Activated CD4-positive, alpha-beta T cell treated with anti-CD3 and anti-CD28 coated beads for 36 hours (primary cell): ENCODE measurements at regions not wholly inside any gene's neighbourhood (a gene's known extent, or its start where the extent isn't known, plus 50 kb on each side); places are given as distances from the start of the nearest gene placed in this dataset.

Experiments used
- ATAC-seq: fragments of 200-7000 bp; cut with Tn5 transposase; one replicate; pipeline ENCODE4 v1.10.0; 2021; ENCODE audit warnings: mild to moderate bottlenecking, moderate library complexity
- CTCF ChIA-PET: fragments of 350-600 bp; sonication (Branson Sonifier 250); formaldehyde crosslinking; loops from one replicate; lab custom pipeline; 2021; ENCODE audit warnings: antibody characterized with exemption; lab: Charles Lee
- POLR2A ChIA-PET: fragments of 350-600 bp; sonication (Branson Sonifier 250); formaldehyde crosslinking; loops from one replicate; lab custom pipeline; 2021; ENCODE audit warnings: antibody characterized with exemption, inconsistent platforms; lab: Charles Lee
- DNase-seq: peaks from one replicate; pipeline ENCODE4 v3.0.0-alpha.2; 2020
- H3K27ac Mint-ChIP-seq: one replicate; pipeline ENCODE4 v1.8.0; 2021; ENCODE audit warnings: mixed read lengths
- H3K27me3 Mint-ChIP-seq: one replicate; pipeline ENCODE4 v1.8.0; 2021; ENCODE audit warnings: mixed read lengths
- H3K36me3 Mint-ChIP-seq: one replicate; pipeline ENCODE4 v1.8.0; 2021; ENCODE audit warnings: low read depth, mixed read lengths
- H3K4me1 Mint-ChIP-seq: one replicate; pipeline ENCODE4 v1.8.0; 2021; ENCODE audit warnings: mixed read lengths
- H3K4me3 Mint-ChIP-seq: one replicate; pipeline ENCODE4 v1.8.0; 2021; ENCODE audit warnings: mild to moderate bottlenecking, moderate library complexity, mixed read lengths
- H3K9me3 Mint-ChIP-seq: one replicate; pipeline ENCODE4 v1.8.0; 2021; ENCODE audit warnings: low read depth, mixed read lengths
- intact Hi-C, 2 experiments: fragments of 100-400 bp; cut with DNase I in 1 of 2; cut with micrococcal nuclease in 1 of 2; formaldehyde crosslinking; loops; one replicate each; pipeline versions ENCODE4 v1.14.2 to v1.15.1; 2022 to 2024; cut with DNase I, micrococcal nuclease

DNA sequence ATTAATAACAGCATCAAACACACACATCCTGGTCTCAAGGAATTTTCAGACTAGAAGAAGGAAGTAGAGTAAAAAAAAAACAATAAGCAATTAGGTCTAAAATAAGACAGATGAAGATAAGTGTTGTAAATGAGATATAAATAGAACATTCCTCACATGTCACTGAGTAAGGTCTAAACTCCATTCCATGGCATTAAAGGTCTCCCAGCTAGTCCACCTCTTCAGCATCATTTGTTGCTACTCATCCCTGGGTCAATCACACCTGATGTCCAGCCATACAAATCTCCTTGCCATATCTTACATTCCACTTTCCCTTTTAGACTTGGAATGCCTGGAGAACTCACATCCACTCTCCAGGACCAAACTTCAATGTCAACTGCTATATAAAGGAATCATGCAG, 214.1 kb upstream of the KLF4 start:
- no peak overlapping the region for H3K4me3 Mint-ChIP-seq
- intact Hi-C loops = no loop called here
- POLR2A ChIA-PET = no interaction called here
- H3K36me3 Mint-ChIP-seq = no peaks in the 10 kb centered on the region
- DNase-seq = no peak
- peaks cover 2% of the 10 kb centered on the region for H3K27me3 Mint-ChIP-seq
- no peaks in the 10 kb centered on the region for H3K4me1 Mint-ChIP-seq
- no peak for ATAC-seq
- CTCF ChIA-PET = no interaction called here
- H3K9me3 Mint-ChIP-seq = no peaks in the 10 kb centered on the region
- H3K27ac Mint-ChIP-seq = no peak overlapping the region

DNA sequence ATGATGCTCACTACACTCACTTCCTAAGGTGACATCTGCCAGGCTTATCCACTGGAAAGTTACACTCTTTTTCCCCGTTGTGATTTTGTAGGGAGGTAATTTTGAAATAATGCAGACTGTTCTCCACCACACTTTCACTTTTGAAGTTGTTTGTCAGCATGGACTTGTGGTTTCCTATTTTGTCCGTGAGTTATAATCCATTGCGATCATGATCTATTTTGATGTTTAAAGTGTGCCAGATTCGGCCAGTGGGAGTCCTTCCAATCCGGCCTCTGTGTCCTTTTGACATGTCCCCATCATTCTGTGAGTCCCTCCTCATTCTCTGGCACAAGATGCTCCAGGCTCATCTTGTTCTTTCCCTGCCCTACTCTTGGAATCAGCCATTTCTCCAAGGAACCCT, 211.3 kb upstream of the KLF4 start:
- no peak for DNase-seq
- no peaks in the 10 kb centered on the region for H3K9me3 Mint-ChIP-seq
- no peak overlapping the region for H3K27ac Mint-ChIP-seq
- intact Hi-C loops = no loop called here
- peaks cover 4% of the 10 kb centered on the region for H3K27me3 Mint-ChIP-seq
- CTCF ChIA-PET = no interaction called here
- ATAC-seq = no peak
- no peak overlapping the region for H3K4me3 Mint-ChIP-seq
- POLR2A ChIA-PET = no interaction called here
- no peaks in the 10 kb centered on the region for H3K4me1 Mint-ChIP-seq
- no peaks in the 10 kb centered on the region for H3K36me3 Mint-ChIP-seq

DNA sequence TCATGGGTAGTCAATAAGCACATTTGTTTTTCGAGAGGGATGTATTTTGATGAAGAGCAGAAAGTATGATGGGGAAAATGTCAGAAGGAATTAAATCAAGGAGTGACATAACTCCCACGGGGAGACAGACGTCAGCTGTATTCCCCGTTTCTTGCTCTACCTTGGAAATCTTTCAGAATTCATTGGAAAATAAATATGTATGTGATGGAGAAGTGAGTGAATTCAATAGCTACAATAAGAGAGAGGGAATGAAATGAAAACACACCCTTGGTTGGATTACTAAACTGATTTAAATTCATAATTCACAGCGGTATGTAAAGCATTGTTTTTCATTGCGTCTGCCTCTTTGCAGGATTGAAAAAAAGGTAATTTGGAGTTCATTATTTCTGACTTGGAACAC, 209.7 kb upstream of the KLF4 start:
- intact Hi-C loops = no loop called here
- Mint-ChIP-seq H3K36me3 (no peaks in the 10 kb centered on the region), H3K27ac (no peak overlapping the region), H3K9me3 (no peaks in the 10 kb centered on the region), H3K4me3 (no peak overlapping the region), H3K27me3 (peaks cover 4% of the 10 kb centered on the region), H3K4me1 (no peaks in the 10 kb centered on the region)
- ATAC-seq (no peak), DNase-seq (no peak)
- ChIA-PET POLR2A (no interaction called here), CTCF (no interaction called here)

DNA sequence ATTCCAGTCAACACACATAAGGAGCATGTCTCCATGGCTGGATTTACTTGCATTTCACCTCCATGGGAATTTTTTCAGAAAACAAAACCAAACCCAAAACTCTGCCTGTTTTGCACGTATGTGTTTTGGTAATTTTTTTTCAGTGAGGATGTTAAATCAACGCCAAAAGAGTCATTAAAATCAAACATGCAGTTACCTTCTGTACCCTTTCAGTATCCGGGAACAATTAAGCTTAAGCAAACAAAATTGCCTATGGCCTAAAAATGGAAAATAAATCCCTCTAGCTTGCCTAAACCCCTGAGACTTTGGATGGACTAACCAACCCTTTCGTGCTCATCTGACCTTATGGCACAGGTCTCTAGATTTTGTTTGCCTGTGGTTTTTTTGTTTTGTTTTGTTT, 209.2 kb upstream of the KLF4 start:
- intact Hi-C loops = no loop called here
- H3K27me3 Mint-ChIP-seq = peaks cover 4% of the 10 kb centered on the region
- ATAC-seq (no peak), DNase-seq (no peak)
- POLR2A ChIA-PET = no interaction called here
- CTCF ChIA-PET = no interaction called here
- H3K4me3 Mint-ChIP-seq = no peak overlapping the region
- no peaks in the 10 kb centered on the region for H3K36me3 Mint-ChIP-seq
- no peaks in the 10 kb centered on the region for H3K9me3 Mint-ChIP-seq
- no peak overlapping the region for H3K27ac Mint-ChIP-seq
- H3K4me1 Mint-ChIP-seq = no peaks in the 10 kb centered on the region

DNA sequence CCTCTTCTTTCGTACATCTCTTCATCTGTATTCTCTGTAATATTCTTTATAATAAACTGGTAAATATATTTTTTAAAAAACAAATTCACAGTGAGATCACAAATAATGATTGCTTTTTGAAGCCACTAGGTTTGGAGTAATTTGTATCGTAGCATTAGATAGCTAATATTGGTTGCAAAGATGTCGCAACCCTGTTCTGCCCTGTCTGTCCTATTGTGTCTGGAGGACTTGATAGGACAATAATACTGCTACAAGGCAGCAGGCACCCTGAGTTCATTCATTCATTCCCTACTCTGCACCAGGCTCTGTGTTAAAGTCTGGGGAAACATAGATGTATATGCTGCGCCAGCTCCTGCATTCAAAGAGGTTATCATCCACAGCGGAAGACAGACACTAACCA, 206.7 kb upstream of the KLF4 start:
- Mint-ChIP-seq H3K9me3 (no peaks in the 10 kb centered on the region), H3K4me1 (no peaks in the 10 kb centered on the region), H3K36me3 (no peaks in the 10 kb centered on the region), H3K27me3 (peaks cover 2% of the 10 kb centered on the region), H3K4me3 (no peak overlapping the region), H3K27ac (no peak overlapping the region)
- POLR2A ChIA-PET = interaction anchor here (0.6 kb wide), 1 partner anchor 1275 kb away, joined by 3 read pairs; no protein-coding TSS in a partner anchor
- ATAC-seq (no peak), DNase-seq (no peak)
- CTCF ChIA-PET = interaction anchor here (0.6 kb wide), 1 partner anchor 563 kb away, joined by 3 read pairs; no protein-coding TSS in a partner anchor
- intact Hi-C loops = no loop called here

DNA sequence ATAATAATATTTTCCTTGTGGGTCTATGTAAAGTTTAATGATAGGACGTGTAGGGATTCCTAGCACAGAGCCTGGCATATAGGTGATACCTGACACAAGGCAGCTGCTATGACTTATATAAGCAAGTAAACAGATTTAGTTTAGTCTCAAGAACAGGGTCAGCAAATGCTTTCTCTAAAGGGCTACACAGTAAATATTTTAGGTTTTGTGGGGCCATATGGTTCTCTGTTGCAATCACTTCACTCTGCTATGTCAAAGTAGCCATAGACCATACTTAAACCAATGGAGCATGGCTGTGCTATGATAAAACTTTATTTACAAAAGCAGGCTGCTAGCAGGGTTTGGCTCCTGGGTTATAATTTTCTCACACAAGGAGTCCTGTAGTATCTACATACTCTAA, 204.8 kb upstream of the KLF4 start:
- POLR2A ChIA-PET = no interaction called here
- Mint-ChIP-seq H3K9me3 (no peaks in the 10 kb centered on the region), H3K4me1 (no peaks in the 10 kb centered on the region), H3K27me3 (peaks cover 2% of the 10 kb centered on the region), H3K4me3 (no peak overlapping the region), H3K36me3 (no peaks in the 10 kb centered on the region), H3K27ac (no peak overlapping the region)
- CTCF ChIA-PET = no interaction called here
- intact Hi-C loops = no loop called here
- no peak for ATAC-seq
- DNase-seq = no peak

DNA sequence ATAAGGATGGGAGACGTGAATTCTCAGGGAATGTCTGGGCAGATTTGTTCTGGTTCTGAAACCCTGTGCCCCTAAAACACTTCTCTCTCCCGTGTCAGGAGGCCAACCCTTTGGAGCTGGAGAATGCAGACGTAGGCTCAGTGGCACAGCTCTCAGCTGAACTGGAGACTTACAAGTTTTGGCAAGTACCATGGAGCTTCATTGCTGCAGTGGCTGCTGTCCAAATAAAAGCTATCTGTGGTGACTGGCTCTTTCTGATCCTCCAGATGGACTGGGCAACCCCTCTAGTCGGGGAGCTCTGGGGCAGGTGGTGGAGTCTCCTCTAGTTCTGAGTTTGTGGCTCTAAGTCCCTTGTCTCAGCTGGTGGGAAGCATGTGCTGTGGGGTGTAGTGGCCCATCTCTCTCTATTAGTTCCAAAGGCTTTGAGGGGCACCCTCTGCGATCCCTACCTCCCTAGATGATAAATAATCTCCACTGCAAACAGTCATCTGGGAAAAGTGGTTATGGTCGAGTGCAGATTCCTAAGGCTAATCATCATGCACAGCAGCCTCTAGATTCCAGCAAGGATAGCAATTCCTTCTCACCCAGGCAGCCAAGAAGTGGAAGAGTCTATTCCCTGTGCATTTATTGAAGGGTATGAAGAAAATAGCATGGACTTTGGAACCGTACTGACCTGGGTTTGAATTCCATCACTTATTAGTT, 204.2 kb upstream of the KLF4 start:
- ATAC-seq (no peak), DNase-seq (no peak)
- no peaks in the 10 kb centered on the region for H3K36me3 Mint-ChIP-seq
- intact Hi-C loops = no loop called here
- H3K9me3 Mint-ChIP-seq = no peaks in the 10 kb centered on the region
- H3K4me3 Mint-ChIP-seq = no peak overlapping the region
- H3K4me1 Mint-ChIP-seq = no peaks in the 10 kb centered on the region
- CTCF ChIA-PET = no interaction called here
- no peak overlapping the region for H3K27ac Mint-ChIP-seq
- H3K27me3 Mint-ChIP-seq = peaks cover 2% of the 10 kb centered on the region
- POLR2A ChIA-PET = no interaction called here

DNA sequence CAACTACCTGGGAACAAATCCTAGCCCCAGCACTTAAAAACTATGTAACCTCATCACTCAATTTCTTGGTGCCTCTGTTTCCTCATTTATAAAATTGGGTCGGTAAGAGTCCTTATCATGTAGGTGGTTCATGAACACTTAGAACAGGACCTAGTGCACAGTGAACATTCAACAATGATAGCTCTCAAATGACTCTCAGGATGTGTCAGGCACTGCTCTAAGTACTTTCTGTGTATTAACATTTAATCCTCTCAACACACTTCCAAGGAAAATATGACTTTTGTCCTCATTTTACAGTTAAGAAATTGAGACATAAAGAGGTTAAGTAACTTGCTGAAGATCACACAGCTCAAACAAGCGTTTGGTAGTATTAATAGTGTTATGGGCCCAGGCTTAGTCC, 202.1 kb upstream of the KLF4 start:
- peaks cover 3% of the 10 kb centered on the region for H3K27me3 Mint-ChIP-seq
- intact Hi-C loops = no loop called here
- no peaks in the 10 kb centered on the region for H3K9me3 Mint-ChIP-seq
- DNase-seq (no peak), ATAC-seq (no peak)
- ChIA-PET CTCF (no interaction called here), POLR2A (no interaction called here)
- H3K4me1 Mint-ChIP-seq = no peaks in the 10 kb centered on the region
- no peak overlapping the region for H3K4me3 Mint-ChIP-seq
- H3K36me3 Mint-ChIP-seq = no peaks in the 10 kb centered on the region
- H3K27ac Mint-ChIP-seq = no peak overlapping the region

DNA sequence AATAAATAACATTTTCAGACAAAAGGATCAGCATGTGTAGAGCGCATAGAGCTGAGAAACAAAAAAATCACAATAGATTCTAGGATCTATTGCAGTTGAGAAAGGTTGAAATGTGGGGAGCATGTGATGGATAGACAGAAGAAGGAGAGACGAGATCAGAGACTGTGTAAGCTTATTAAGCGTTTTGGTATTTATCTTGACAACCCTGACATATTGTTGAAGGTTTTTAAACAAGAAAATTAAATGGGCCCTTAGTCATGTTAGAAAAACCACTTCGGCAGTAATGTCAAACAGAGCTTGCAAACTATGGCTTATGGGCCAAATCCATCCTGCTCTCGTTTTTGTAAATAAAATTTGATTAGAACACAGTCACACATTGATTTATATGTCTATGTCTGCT, 200.5 kb upstream of the KLF4 start:
- Mint-ChIP-seq H3K4me3 (no peak overlapping the region), H3K4me1 (no peaks in the 10 kb centered on the region), H3K36me3 (no peaks in the 10 kb centered on the region), H3K27me3 (peaks cover 3% of the 10 kb centered on the region), H3K9me3 (no peaks in the 10 kb centered on the region), H3K27ac (no peak overlapping the region)
- ATAC-seq (no peak), DNase-seq (no peak)
- ChIA-PET POLR2A (no interaction called here), CTCF (interaction anchor here (0.6 kb wide), 1 partner anchor 14 kb away, joined by 3 read pairs; no protein-coding TSS in a partner anchor)
- intact Hi-C loops = no loop called here

DNA sequence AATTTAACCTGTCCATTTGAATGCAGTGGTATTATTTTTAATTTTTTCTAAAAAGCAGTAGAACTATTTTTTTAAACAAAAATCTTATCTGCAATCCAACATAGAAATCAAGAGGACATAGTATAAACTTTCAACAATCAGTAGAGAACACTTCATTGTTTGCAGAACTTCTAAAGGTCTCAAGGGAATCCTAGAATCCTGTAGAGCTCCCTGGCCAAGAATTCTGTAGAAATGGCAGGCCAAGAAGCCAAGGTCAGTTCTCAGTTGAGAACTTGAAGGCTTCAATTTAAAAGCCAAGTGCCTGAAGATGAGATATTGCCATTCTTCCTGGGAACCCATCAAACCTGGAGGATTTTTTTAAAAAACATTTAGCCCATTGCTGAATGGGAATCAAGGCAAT, 199.2 kb upstream of the KLF4 start:
- Mint-ChIP-seq H3K27me3 (peaks cover 3% of the 10 kb centered on the region), H3K9me3 (no peaks in the 10 kb centered on the region), H3K36me3 (no peaks in the 10 kb centered on the region), H3K4me1 (no peaks in the 10 kb centered on the region), H3K27ac (no peak overlapping the region), H3K4me3 (no peak overlapping the region)
- no peak for DNase-seq
- ChIA-PET CTCF (interaction anchor here (0.6 kb wide), 1 partner anchor 192 kb away, joined by 3 read pairs; no protein-coding TSS in a partner anchor), POLR2A (no interaction called here)
- intact Hi-C loops = no loop called here
- ATAC-seq = no peak

DNA sequence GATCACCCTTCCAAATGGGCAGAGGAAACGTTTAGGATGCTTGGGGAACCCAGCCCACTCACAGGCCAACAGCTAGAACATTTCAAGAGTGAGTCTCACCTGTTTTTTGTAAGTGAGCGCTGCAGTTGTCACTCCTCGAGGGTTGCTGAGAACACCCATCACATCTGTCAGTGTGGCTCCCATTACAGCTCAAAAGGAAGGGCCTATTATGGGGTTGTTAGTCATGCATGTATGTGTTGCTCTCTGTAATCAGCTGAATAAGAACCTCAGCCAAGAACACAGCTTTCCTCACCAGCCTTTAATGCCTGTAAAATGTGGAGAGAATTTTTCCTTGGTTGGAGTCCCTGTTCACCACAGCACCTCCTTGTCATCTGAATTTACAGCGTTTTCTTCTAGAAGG, 196.3 kb upstream of the KLF4 start:
- no peaks in the 10 kb centered on the region for H3K9me3 Mint-ChIP-seq
- DNase-seq = no peak
- peaks cover 3% of the 10 kb centered on the region for H3K27me3 Mint-ChIP-seq
- CTCF ChIA-PET = interaction anchor here (0.5 to 0.8 kb wide), 3 partner anchors 10 to 36 kb away, joined by 3 read pairs; no protein-coding TSS in a partner anchor
- no peak overlapping the region for H3K27ac Mint-ChIP-seq
- POLR2A ChIA-PET = no interaction called here
- H3K4me3 Mint-ChIP-seq = no peak overlapping the region
- H3K36me3 Mint-ChIP-seq = no peaks in the 10 kb centered on the region
- H3K4me1 Mint-ChIP-seq = no peaks in the 10 kb centered on the region
- intact Hi-C loops = no loop called here
- no peak for ATAC-seq

DNA sequence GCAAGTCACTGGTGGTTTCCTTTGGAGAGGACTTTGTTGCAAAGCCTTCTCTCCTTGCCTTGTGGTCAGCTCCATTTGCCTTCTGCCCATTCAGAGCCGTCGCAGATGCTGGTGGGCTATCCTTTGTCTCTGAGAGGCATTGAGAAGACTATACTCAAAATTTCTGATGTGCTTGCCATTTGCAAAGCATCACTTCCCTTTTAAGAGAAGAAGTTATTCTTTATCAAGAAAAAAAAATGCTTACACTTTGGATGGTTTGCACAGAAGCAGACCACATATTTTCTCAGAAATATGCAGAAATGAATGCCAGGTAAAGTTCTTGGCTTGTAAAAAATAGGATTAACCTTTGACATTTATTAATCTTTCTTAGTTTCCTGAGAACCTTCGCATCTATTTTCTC, 195.8 kb upstream of the KLF4 start:
- CTCF ChIA-PET = interaction anchor here (0.5 to 0.6 kb wide), 2 partner anchors 10 to 33 kb away, joined by 3 read pairs; no protein-coding TSS in a partner anchor
- H3K27me3 Mint-ChIP-seq = peaks cover 3% of the 10 kb centered on the region
- ATAC-seq (no peak), DNase-seq (no peak)
- H3K4me1 Mint-ChIP-seq = no peaks in the 10 kb centered on the region
- no peaks in the 10 kb centered on the region for H3K36me3 Mint-ChIP-seq
- no peak overlapping the region for H3K4me3 Mint-ChIP-seq
- no peaks in the 10 kb centered on the region for H3K9me3 Mint-ChIP-seq
- H3K27ac Mint-ChIP-seq = no peak overlapping the region
- intact Hi-C loops = no loop called here
- POLR2A ChIA-PET = no interaction called here
